ENCODE measurements at regions not wholly inside any gene's neighbourhood (a gene's known extent, or its start where the extent isn't known, plus 50 kb on each side); places are given as distances from the start of the nearest gene placed in this dataset.

- Histone ChIP-seq H3K36me3 (no peaks in the 10 kb centered on the region), H3K27me3 (ENCODE audit: low read depth) (peaks cover 5% of the 10 kb centered on the region), H3K27ac (no peak overlapping the region), H3K4me3 (no peak overlapping the region), H3K9me3 (no peaks in the 10 kb centered on the region), H3K4me1 (peaks cover 4% of the 10 kb centered on the region)
- intact Hi-C loops (cut with DNase I): no loop called here
- no peak for DNase-seq
- TF ChIP-seq CTCF (IDR thresholded peaks at IDR 0.05): no peak
- ATAC-seq: no peak
Measured at GRCh38 chr16:86367291-86368072, 142.8 kb upstream of the FOXF1 start.

- TF ChIP-seq CTCF (IDR thresholded peaks at IDR 0.05): no peak
- Histone ChIP-seq H3K4me1 (peaks cover 4% of the 10 kb centered on the region), H3K4me3 (no peak overlapping the region), H3K27ac (no peak overlapping the region), H3K9me3 (no peaks in the 10 kb centered on the region), H3K36me3 (no peaks in the 10 kb centered on the region), H3K27me3 (ENCODE audit: low read depth) (peaks cover 9% of the 10 kb centered on the region)
- ATAC-seq (no peak), DNase-seq (no peak)
- intact Hi-C loops (cut with DNase I): no loop called here
Measured at GRCh38 chr16:86368261-86368660, 142.1 kb upstream of the FOXF1 start.

GRCh38 chr16:86370062-86370461, 140.3 kb upstream of the FOXF1 start:
- peaks cover 6% of the 10 kb centered on the region for H3K9me3 ChIP-seq
- intact Hi-C loops (cut with DNase I): no loop called here
- no peak for ATAC-seq
- no peak overlapping the region for H3K27ac ChIP-seq
- no peak overlapping the region for H3K4me3 ChIP-seq
- TF ChIP-seq CTCF (IDR thresholded peaks at IDR 0.05): no peak
- no peak for DNase-seq
- H3K27me3 ChIP-seq (ENCODE audit: low read depth): peaks cover 4% of the 10 kb centered on the region
- H3K4me1 ChIP-seq: no peaks in the 10 kb centered on the region
- no peaks in the 10 kb centered on the region for H3K36me3 ChIP-seq

GRCh38 chr16:86371083-86371803, 139.1 kb upstream of the FOXF1 start:
- no peak overlapping the region for H3K4me3 ChIP-seq
- H3K27ac ChIP-seq: no peak overlapping the region
- TF ChIP-seq CTCF (IDR thresholded peaks at IDR 0.05): no peak
- H3K27me3 ChIP-seq (ENCODE audit: low read depth): peaks cover 4% of the 10 kb centered on the region
- H3K4me1 ChIP-seq: no peaks in the 10 kb centered on the region
- ATAC-seq (no peak), DNase-seq (no peak)
- H3K9me3 ChIP-seq: peaks cover 6% of the 10 kb centered on the region
- H3K36me3 ChIP-seq: no peaks in the 10 kb centered on the region
- intact Hi-C loops (cut with DNase I): no loop called here

- H3K4me1 ChIP-seq: no peaks in the 10 kb centered on the region
- intact Hi-C loops (cut with DNase I): no loop called here
- H3K4me3 ChIP-seq: no peak overlapping the region
- no peak for ATAC-seq
- DNase-seq: no peak
- H3K27ac ChIP-seq: no peak overlapping the region
- no peaks in the 10 kb centered on the region for H3K36me3 ChIP-seq
- peaks cover 6% of the 10 kb centered on the region for H3K9me3 ChIP-seq
- no peak for TF ChIP-seq CTCF (IDR thresholded peaks at IDR 0.05)
- H3K27me3 ChIP-seq (ENCODE audit: low read depth): peaks cover 4% of the 10 kb centered on the region
Measured at GRCh38 chr16:86372193-86372592, 138.1 kb upstream of the FOXF1 start.
